Liver (tissue), 3 donors: ENCODE measurements at regions not wholly inside any gene's neighbourhood (a gene's known extent, or its start where the extent isn't known, plus 50 kb on each side); places are given as distances from the start of the nearest gene placed in this dataset.

Experiments
- EGR1 ChIP-seq, 2 donors: IDR thresholded peaks; 2 replicates each; pipeline ENCODE4 v1.6.1; 2016 to 2018; ENCODE audit warnings: antibody characterized with exemption in 2 of 2, low read depth in 2 of 2
- JUND ChIP-seq, 2 donors: IDR thresholded peaks; 2 replicates each; pipeline ENCODE4 v1.6.1; 2016; ENCODE audit warnings: antibody characterized with exemption in 2 of 2
- NR2F2 ChIP-seq: IDR thresholded peaks from 2 replicates; pipeline ENCODE4 v1.6.1; 2016; ENCODE audit warnings: antibody characterized with exemption
- RAD21 ChIP-seq, 2 donors: IDR thresholded peaks; 2 replicates each; pipeline ENCODE4 v1.6.1; 2016; ENCODE audit warnings: antibody characterized with exemption in 2 of 2, mild to moderate bottlenecking in 2 of 2
- RXRA ChIP-seq, 2 donors: IDR thresholded peaks; 2 replicates each; pipeline ENCODE4 v1.6.1; 2017 to 2018; ENCODE audit warnings: antibody characterized with exemption in 2 of 2, mild to moderate bottlenecking in 1 of 2
- SP1 ChIP-seq: IDR thresholded peaks from 2 replicates; pipeline ENCODE4 v1.6.1; 2018; ENCODE audit warnings: antibody characterized with exemption, mild to moderate bottlenecking
- YY1 ChIP-seq: IDR thresholded peaks from 2 replicates; pipeline ENCODE4 v1.6.1; 2016; ENCODE audit warnings: antibody characterized with exemption, mild to moderate bottlenecking
- TF ChIP-seq, protein P1 (sequence below): IDR thresholded peaks from 2 replicates; pipeline ENCODE4 v1.6.1; 2016; ENCODE audit warnings: antibody characterized with exemption, mild to moderate bottlenecking
- TF ChIP-seq, protein P2 (sequence below): fragments of 150-350 bp; IDR thresholded peaks from 2 replicates; pipeline ENCODE4 v1.5.1; 2017; ENCODE audit warnings: improper control_type of control experiment, low read depth, low read length; ENCODE audit not compliant: missing input control
- TF ChIP-seq, protein P3 (sequence below): IDR thresholded peaks from 2 replicates; pipeline ENCODE4 v1.6.1; 2016; ENCODE audit warnings: antibody characterized with exemption
- TF ChIP-seq, protein P4 (sequence below): IDR thresholded peaks from 2 replicates; pipeline ENCODE4 v1.6.1; 2016; ENCODE audit warnings: antibody characterized with exemption
- donor health status: healthy.
- donor health status: healthy.

DNA sequence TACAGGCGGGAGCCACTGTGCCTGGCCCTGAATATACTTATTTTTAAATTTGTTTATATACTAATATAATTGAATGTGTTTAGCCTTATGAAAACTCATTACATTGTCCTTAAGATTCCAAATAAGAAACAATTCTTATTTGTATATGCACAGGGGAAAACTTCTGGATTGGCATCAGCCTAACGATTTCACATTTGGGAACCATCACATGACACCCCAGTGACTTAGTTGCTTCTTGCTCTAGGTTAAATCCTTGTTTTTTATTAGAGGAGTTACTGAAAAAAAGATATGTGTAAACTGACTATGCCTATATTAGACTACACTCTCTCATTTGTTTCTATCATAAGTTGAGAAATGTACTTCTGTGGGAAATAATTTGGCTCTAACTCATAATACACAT is 520.2 kb downstream of the SPRY1 start:
- TF ChIP-seq, protein P1, sequence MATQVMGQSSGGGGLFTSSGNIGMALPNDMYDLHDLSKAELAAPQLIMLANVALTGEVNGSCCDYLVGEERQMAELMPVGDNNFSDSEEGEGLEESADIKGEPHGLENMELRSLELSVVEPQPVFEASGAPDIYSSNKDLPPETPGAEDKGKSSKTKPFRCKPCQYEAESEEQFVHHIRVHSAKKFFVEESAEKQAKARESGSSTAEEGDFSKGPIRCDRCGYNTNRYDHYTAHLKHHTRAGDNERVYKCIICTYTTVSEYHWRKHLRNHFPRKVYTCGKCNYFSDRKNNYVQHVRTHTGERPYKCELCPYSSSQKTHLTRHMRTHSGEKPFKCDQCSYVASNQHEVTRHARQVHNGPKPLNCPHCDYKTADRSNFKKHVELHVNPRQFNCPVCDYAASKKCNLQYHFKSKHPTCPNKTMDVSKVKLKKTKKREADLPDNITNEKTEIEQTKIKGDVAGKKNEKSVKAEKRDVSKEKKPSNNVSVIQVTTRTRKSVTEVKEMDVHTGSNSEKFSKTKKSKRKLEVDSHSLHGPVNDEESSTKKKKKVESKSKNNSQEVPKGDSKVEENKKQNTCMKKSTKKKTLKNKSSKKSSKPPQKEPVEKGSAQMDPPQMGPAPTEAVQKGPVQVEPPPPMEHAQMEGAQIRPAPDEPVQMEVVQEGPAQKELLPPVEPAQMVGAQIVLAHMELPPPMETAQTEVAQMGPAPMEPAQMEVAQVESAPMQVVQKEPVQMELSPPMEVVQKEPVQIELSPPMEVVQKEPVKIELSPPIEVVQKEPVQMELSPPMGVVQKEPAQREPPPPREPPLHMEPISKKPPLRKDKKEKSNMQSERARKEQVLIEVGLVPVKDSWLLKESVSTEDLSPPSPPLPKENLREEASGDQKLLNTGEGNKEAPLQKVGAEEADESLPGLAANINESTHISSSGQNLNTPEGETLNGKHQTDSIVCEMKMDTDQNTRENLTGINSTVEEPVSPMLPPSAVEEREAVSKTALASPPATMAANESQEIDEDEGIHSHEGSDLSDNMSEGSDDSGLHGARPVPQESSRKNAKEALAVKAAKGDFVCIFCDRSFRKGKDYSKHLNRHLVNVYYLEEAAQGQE = no peak
- TF ChIP-seq, protein P2, sequence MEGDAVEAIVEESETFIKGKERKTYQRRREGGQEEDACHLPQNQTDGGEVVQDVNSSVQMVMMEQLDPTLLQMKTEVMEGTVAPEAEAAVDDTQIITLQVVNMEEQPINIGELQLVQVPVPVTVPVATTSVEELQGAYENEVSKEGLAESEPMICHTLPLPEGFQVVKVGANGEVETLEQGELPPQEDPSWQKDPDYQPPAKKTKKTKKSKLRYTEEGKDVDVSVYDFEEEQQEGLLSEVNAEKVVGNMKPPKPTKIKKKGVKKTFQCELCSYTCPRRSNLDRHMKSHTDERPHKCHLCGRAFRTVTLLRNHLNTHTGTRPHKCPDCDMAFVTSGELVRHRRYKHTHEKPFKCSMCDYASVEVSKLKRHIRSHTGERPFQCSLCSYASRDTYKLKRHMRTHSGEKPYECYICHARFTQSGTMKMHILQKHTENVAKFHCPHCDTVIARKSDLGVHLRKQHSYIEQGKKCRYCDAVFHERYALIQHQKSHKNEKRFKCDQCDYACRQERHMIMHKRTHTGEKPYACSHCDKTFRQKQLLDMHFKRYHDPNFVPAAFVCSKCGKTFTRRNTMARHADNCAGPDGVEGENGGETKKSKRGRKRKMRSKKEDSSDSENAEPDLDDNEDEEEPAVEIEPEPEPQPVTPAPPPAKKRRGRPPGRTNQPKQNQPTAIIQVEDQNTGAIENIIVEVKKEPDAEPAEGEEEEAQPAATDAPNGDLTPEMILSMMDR = no peak
- TF ChIP-seq YY1 = no peak
- TF ChIP-seq, protein P3, sequence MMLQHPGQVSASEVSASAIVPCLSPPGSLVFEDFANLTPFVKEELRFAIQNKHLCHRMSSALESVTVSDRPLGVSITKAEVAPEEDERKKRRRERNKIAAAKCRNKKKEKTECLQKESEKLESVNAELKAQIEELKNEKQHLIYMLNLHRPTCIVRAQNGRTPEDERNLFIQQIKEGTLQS = no peak
- TF ChIP-seq RAD21 (IDR thresholded peaks at IDR 0.05) = no peak
- TF ChIP-seq SP1 = no peak
- TF ChIP-seq, protein P4, sequence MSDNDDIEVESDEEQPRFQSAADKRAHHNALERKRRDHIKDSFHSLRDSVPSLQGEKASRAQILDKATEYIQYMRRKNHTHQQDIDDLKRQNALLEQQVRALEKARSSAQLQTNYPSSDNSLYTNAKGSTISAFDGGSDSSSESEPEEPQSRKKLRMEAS = no peak
- TF ChIP-seq NR2F2 = no peak
- no peak for TF ChIP-seq EGR1 (IDR thresholded peaks at IDR 0.05; ENCODE audit: low read depth in 2 of 2)
- no peak for TF ChIP-seq RXRA (IDR thresholded peaks at IDR 0.05)
- no peak for TF ChIP-seq JUND (IDR thresholded peaks at IDR 0.05)
